NB4 (cell line): ENCODE measurements at regions not wholly inside any gene's neighbourhood (a gene's known extent, or its start where the extent isn't known, plus 50 kb on each side); places are given as distances from the start of the nearest gene placed in this dataset.

Source experiments
- DNase-seq: peaks from one replicate; pipeline ENCODE4 v3.0.0; 2010; ENCODE audit warnings: low read depth
- H3K4me3 ChIP-seq: one replicate; pipeline ENCODE4 v1.5.1; 2011; ENCODE audit warnings: mild to moderate bottlenecking, low read depth, low read length, moderate library complexity
- CTCF ChIP-seq: IDR thresholded peaks from one replicate; pipeline ENCODE4 v1.5.1; 2012; ENCODE audit warnings: low read depth, low read length
- MAX ChIP-seq: IDR thresholded peaks from 2 replicates; pipeline ENCODE4 v1.6.1; 2011; ENCODE audit warnings: low read depth, low read length
- MYC ChIP-seq: IDR thresholded peaks from 2 replicates; pipeline ENCODE4 v1.6.1; 2011; ENCODE audit warnings: low read depth, low read length
- POLR2A ChIP-seq: IDR thresholded peaks from 2 replicates; pipeline ENCODE4 v1.6.1; 2011; ENCODE audit warnings: mild to moderate bottlenecking; ENCODE audit not compliant: insufficient read length; ENCODE audit errors: extremely low read depth

- TF ChIP-seq CTCF (no peak), MYC (no peak), POLR2A (no peak), MAX (no peak)
- no peak for DNase-seq
- no peak overlapping the region for H3K4me3 ChIP-seq
Observed at GRCh38 chr5:105903069-105903468, 1767.7 kb downstream of the EFNA5 start.

GRCh38 chr5:105899726-105900125 is 1771.0 kb downstream of the EFNA5 start:
- TF ChIP-seq MYC, result no peak
- DNase-seq, result no peak
- no peak overlapping the region for H3K4me3 ChIP-seq

GRCh38 chr5:105898183-105898582 is 1772.6 kb downstream of the EFNA5 start:
- DNase-seq, result no peak
- H3K4me3 ChIP-seq, result no peak overlapping the region
- TF ChIP-seq POLR2A (no peak), MYC (no peak), MAX (no peak), CTCF (no peak)

GRCh38 chr5:105885266-105885665 is 1785.5 kb downstream of the EFNA5 start:
- TF ChIP-seq MYC (no peak), POLR2A (no peak), MAX (no peak), CTCF (no peak)
- DNase-seq, result no peak
- no peak overlapping the region for H3K4me3 ChIP-seq

- TF ChIP-seq CTCF, result no peak
- no peak for TF ChIP-seq MYC
- TF ChIP-seq POLR2A, result no peak
- no peak for TF ChIP-seq MAX
- H3K4me3 ChIP-seq, result no peak overlapping the region
- DNase-seq, result no peak
Observed at GRCh38 chr5:105882956-105883481, 1787.7 kb downstream of the EFNA5 start.

- no peak for DNase-seq
- H3K4me3 ChIP-seq, result no peak overlapping the region
- TF ChIP-seq MYC (no peak), POLR2A (no peak), CTCF (no peak), MAX (no peak)
Observed at GRCh38 chr5:105878402-105878801, 1792.3 kb downstream of the EFNA5 start.
